IPS-15b (cell line): ENCODE measurements at regions not wholly inside any gene's neighbourhood (a gene's known extent, or its start where the extent isn't known, plus 50 kb on each side); places are given as distances from the start of the nearest gene placed in this dataset.

ENCODE experiments used
- H3K27me3 ChIP-seq: one replicate; pipeline ENCODE4 v1.6.1; 2013; ENCODE audit warnings: low read length; ENCODE audit not compliant: control insufficient read depth, insufficient read depth
- H3K36me3 ChIP-seq: one replicate; pipeline ENCODE4 v1.6.1; 2013; ENCODE audit warnings: low read length; ENCODE audit not compliant: control insufficient read depth, insufficient read depth
- H3K4me1 ChIP-seq: one replicate; pipeline ENCODE4 v1.6.1; 2013; ENCODE audit warnings: mild to moderate bottlenecking, low read length; ENCODE audit not compliant: control insufficient read depth, insufficient read depth
- H3K4me3 ChIP-seq: one replicate; pipeline ENCODE4 v1.5.1; 2013; ENCODE audit warnings: low read depth, low read length
- H3K9ac ChIP-seq: one replicate; pipeline ENCODE4 v1.6.1; 2013; ENCODE audit warnings: low read depth, mild to moderate bottlenecking, low read length
- H3K9me3 ChIP-seq: one replicate; pipeline ENCODE4 v1.6.1; 2013; ENCODE audit warnings: mild to moderate bottlenecking, low read length; ENCODE audit not compliant: control insufficient read depth, insufficient read depth

GRCh38 chr9:75417471-75417870 is 329.2 kb downstream of the OSTF1 start:
- no peaks in the 10 kb centered on the region for H3K36me3 ChIP-seq
- no peaks in the 10 kb centered on the region for H3K4me1 ChIP-seq
- no peak overlapping the region for H3K4me3 ChIP-seq
- no peaks in the 10 kb centered on the region for H3K27me3 ChIP-seq
- H3K9ac ChIP-seq: no peak overlapping the region
- H3K9me3 ChIP-seq: no peaks in the 10 kb centered on the region

- H3K36me3 ChIP-seq: no peaks in the 10 kb centered on the region
- H3K9me3 ChIP-seq: no peaks in the 10 kb centered on the region
- no peaks in the 10 kb centered on the region for H3K4me1 ChIP-seq
- H3K9ac ChIP-seq: no peak overlapping the region
- no peaks in the 10 kb centered on the region for H3K27me3 ChIP-seq
- no peak overlapping the region for H3K4me3 ChIP-seq
These were observed 330.2 kb downstream of the OSTF1 start for GRCh38 chr9:75418518-75418917.

DNA sequence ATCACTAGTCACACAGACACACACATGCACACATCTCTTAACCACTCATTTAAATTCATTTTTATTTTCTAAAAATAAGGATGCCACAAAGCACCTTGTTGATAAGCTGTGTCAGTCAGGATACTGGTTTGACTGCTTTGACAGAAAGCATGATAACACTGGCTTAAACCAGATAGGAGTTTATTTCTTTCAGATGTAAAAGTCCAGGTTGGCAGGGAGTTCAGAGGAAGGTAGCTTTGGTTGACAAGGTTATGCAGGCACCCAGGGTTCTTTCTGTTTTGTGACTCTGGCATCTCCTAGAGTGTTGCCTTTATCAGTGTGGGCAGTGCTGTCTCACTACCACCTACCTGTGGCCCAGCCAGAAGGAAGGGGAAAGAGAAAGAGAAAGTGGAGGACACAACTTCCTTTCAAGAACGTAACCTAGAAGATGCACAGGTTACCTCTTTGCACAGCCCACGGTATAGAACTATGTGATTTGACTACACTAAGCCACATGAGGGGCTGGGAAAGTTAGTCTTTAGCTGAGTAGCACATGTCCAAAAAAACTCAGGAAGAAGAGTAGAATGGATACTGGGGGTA is 334.7 kb downstream of the OSTF1 start:
- Histone ChIP-seq H3K27me3 (no peaks in the 10 kb centered on the region), H3K9me3 (no peaks in the 10 kb centered on the region), H3K4me3 (no peak overlapping the region), H3K4me1 (no peaks in the 10 kb centered on the region), H3K36me3 (no peaks in the 10 kb centered on the region), H3K9ac (no peak overlapping the region)

- no peaks in the 10 kb centered on the region for H3K9me3 ChIP-seq
- H3K9ac ChIP-seq: no peak overlapping the region
- no peaks in the 10 kb centered on the region for H3K36me3 ChIP-seq
- H3K27me3 ChIP-seq: no peaks in the 10 kb centered on the region
- H3K4me1 ChIP-seq: no peaks in the 10 kb centered on the region
- H3K4me3 ChIP-seq: no peak overlapping the region
These were observed 341.5 kb downstream of the OSTF1 start for GRCh38 chr9:75429531-75430475.

- Histone ChIP-seq H3K27me3 (no peaks in the 10 kb centered on the region), H3K36me3 (no peaks in the 10 kb centered on the region), H3K9me3 (no peaks in the 10 kb centered on the region), H3K9ac (no peak overlapping the region), H3K4me1 (no peaks in the 10 kb centered on the region), H3K4me3 (no peak overlapping the region)
These were observed 343.1 kb downstream of the OSTF1 start for GRCh38 chr9:75431375-75431774.

- Histone ChIP-seq H3K36me3 (no peaks in the 10 kb centered on the region), H3K4me1 (no peaks in the 10 kb centered on the region), H3K9me3 (no peaks in the 10 kb centered on the region), H3K27me3 (no peaks in the 10 kb centered on the region), H3K4me3 (no peak overlapping the region), H3K9ac (no peak overlapping the region)
These were observed 344.1 kb downstream of the OSTF1 start for GRCh38 chr9:75432386-75432785.

DNA sequence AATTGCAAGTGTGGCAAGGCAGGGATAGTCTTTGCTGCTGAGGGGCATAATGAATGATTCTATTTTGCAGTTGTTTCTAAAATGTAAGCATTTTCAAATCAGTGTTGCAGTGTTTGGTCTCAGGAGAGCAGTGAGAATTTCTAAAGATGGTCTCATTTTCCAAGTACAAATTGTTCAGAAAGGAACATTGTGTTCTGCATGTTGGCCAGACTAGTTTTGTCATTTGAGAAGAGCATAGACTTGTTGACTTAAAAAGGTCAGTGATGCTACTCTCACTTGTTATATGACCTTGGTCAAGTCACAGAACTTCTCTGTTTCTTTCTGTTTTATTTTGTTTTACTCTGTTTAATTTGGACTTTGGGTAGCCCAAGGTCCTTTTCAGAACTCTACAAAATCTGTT is 344.6 kb downstream of the OSTF1 start:
- no peaks in the 10 kb centered on the region for H3K9me3 ChIP-seq
- no peak overlapping the region for H3K9ac ChIP-seq
- H3K4me3 ChIP-seq: no peak overlapping the region
- no peaks in the 10 kb centered on the region for H3K27me3 ChIP-seq
- H3K4me1 ChIP-seq: no peaks in the 10 kb centered on the region
- H3K36me3 ChIP-seq: no peaks in the 10 kb centered on the region

- Histone ChIP-seq H3K4me1 (no peaks in the 10 kb centered on the region), H3K9ac (no peak overlapping the region), H3K27me3 (no peaks in the 10 kb centered on the region), H3K36me3 (no peaks in the 10 kb centered on the region), H3K9me3 (no peaks in the 10 kb centered on the region), H3K4me3 (no peak overlapping the region)
These were observed 350.4 kb downstream of the OSTF1 start for GRCh38 chr9:75438716-75439115.

GRCh38 chr9:75440914-75441313 is 352.6 kb downstream of the OSTF1 start:
- no peaks in the 10 kb centered on the region for H3K27me3 ChIP-seq
- no peaks in the 10 kb centered on the region for H3K9me3 ChIP-seq
- no peak overlapping the region for H3K9ac ChIP-seq
- no peaks in the 10 kb centered on the region for H3K36me3 ChIP-seq
- H3K4me3 ChIP-seq: no peak overlapping the region
- H3K4me1 ChIP-seq: no peaks in the 10 kb centered on the region

- Histone ChIP-seq H3K4me1 (no peaks in the 10 kb centered on the region), H3K36me3 (no peaks in the 10 kb centered on the region), H3K27me3 (no peaks in the 10 kb centered on the region), H3K4me3 (no peak overlapping the region), H3K9ac (no peak overlapping the region), H3K9me3 (no peaks in the 10 kb centered on the region)
These were observed 356.8 kb downstream of the OSTF1 start for GRCh38 chr9:75445144-75445543.

- no peaks in the 10 kb centered on the region for H3K27me3 ChIP-seq
- no peak overlapping the region for H3K9ac ChIP-seq
- H3K4me3 ChIP-seq: no peak overlapping the region
- no peaks in the 10 kb centered on the region for H3K36me3 ChIP-seq
- H3K4me1 ChIP-seq: peaks cover 2% of the 10 kb centered on the region
- H3K9me3 ChIP-seq: no peaks in the 10 kb centered on the region
These were observed 359.0 kb downstream of the OSTF1 start for GRCh38 chr9:75447281-75447680.

DNA sequence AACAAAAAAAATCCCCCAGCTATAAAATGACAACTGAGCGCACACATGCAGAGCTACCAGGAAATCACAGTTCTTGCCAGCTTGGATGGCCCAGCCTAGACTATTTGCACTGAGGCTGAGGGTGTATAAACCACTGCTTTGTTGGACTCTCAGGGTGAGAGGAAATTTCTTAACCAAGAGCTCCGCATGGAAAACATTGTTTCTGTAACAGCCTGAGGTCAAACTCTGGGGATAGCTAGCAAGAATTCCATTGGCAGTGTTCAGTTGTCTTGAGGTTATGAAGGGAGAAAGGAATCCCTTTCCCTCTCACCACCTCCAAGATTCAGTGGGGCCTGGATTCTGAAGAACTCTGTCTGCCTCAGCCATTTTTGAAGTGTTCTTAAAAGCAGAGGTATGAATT is 360.0 kb downstream of the OSTF1 start:
- Histone ChIP-seq H3K36me3 (no peaks in the 10 kb centered on the region), H3K9me3 (no peaks in the 10 kb centered on the region), H3K9ac (no peak overlapping the region), H3K4me1 (peaks cover 2% of the 10 kb centered on the region), H3K27me3 (no peaks in the 10 kb centered on the region), H3K4me3 (no peak overlapping the region)
